ENCODE measurements at regions not wholly inside any gene's neighbourhood (a gene's known extent, or its start where the extent isn't known, plus 50 kb on each side); places are given as distances from the start of the nearest gene placed in this dataset.
A peak's percentile ranks its signal among the peaks of the same experiment; 100 is the strongest.

DNA sequence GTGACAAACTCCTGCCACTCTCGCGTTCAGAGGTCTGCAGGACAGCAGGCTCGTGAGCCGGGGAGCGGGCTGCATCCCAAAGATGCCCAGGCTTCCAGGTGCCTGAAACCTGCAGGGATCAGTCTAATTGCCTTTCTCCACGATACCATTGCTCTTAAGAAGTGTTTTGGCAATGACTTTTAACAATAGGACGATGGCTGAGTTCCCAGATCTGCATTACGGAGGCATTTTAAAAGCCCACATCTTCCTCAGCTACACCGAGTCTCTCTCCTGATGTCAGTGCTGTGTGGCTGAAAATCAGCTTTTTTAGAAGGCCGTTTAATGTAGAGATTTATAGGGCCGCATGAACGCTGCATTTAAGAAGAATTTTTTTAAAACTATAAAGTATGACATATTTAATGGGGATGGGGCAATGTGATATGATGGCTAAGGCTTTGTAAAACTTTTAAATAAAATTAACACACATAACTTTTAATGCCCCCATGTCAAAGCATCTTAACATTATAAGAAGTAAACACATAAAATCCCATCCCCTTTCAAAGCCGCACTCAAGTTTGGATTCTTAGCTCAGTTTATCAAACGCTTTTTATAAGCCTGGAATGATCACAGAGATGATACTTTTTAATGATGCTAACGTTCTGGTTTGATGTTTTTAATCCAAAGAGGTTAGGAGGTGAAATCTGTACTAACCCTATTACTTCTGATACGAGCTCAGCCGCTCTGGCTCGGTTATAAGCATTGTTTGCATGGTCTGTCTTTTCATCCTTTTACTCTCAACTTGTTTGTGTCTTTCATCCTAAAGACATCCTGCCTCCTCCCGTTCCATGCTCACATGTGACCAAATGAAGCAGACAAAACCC, 386.0 kb downstream of the SMOC2 start:
- Histone ChIP-seq H3K36me3 (no peaks in the 10 kb centered on the region), H3K4me3 (no peak overlapping the region), H3K4me1 (no peaks in the 10 kb centered on the region), H3K27me3 (no peaks in the 10 kb centered on the region), H3K9me3 (no peaks in the 10 kb centered on the region), H3K27ac (no peak overlapping the region)
- TF ChIP-seq CTCF (IDR thresholded peaks at IDR 0.05): no peak
- intact Hi-C loops (cut with DNase I): no loop called here
- DNase-seq: no peak
- ATAC-seq: no peak

GRCh38 chr6:168826078-168826390, 385.1 kb downstream of the SMOC2 start:
- no peak for DNase-seq
- intact Hi-C loops (cut with DNase I): no loop called here

DNA sequence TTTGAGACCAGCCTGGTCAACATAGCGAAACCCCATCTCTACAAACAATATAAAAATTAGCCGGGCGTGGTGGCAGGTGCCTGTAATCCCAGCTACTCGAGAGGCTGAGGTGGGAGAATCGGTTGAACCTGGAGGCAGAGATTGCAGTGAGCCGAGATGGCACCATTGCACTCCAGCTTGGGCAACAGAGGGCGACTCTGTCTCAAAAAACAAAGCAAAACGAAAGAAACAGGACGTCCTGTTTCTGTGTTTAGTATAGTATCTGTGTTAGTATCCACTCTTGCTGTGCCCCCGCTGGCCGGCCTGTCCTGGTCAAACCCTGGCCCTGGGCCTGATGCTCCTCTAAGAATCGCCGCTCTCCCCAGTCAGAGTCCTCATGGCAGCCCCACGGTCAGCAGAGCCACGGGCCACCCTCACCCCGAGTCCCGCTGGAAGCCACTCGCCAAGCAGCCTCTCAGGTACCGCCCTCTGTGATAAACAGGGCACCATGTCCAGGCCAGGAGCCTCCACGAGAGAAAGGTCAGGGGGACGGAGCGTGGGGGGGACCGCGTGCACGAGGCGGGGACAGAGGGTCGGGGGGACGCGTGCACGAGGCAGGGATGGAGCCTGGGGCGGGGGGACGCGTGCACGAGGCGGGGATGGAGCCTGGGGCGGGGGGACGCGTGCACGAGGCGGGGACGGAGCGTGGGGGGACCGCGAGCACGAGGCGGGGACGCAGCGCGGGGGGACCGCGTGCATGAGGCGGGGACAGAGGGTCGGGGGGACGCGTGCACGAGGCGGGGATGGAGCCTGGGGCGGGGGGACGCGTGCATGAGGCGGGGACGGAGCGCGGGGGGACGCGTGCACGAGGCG, 384.5 kb downstream of the SMOC2 start:
- ATAC-seq (peak; percentile 14), DNase-seq (no peak)
- Histone ChIP-seq H3K27me3 (no peaks in the 10 kb centered on the region), H3K9me3 (no peaks in the 10 kb centered on the region), H3K4me1 (no peaks in the 10 kb centered on the region), H3K36me3 (no peaks in the 10 kb centered on the region), H3K27ac (no peak overlapping the region), H3K4me3 (no peak overlapping the region)
- intact Hi-C loops (cut with DNase I): no loop called here
- no peak for TF ChIP-seq CTCF (IDR thresholded peaks at IDR 0.05)

More at GRCh38 chr6:168826078-168826390, 385.1 kb downstream of the SMOC2 start:
- peak; percentile 23 for ATAC-seq
- H3K4me1 ChIP-seq: no peaks in the 10 kb centered on the region
- no peaks in the 10 kb centered on the region for H3K9me3 ChIP-seq
- no peak overlapping the region for H3K27ac ChIP-seq
- H3K4me3 ChIP-seq: no peak overlapping the region
- H3K27me3 ChIP-seq: no peaks in the 10 kb centered on the region
- no peaks in the 10 kb centered on the region for H3K36me3 ChIP-seq
- no peak for TF ChIP-seq CTCF (IDR thresholded peaks at IDR 0.05)

GRCh38 chr6:168823397-168824212, 382.6 kb downstream of the SMOC2 start:
- H3K36me3 ChIP-seq: no peaks in the 10 kb centered on the region
- H3K27ac ChIP-seq: no peak overlapping the region
- intact Hi-C loops (cut with DNase I): no loop called here
- DNase-seq (no peak), ATAC-seq (no peak)
- H3K4me1 ChIP-seq: no peaks in the 10 kb centered on the region
- no peaks in the 10 kb centered on the region for H3K9me3 ChIP-seq
- no peaks in the 10 kb centered on the region for H3K27me3 ChIP-seq
- no peak for TF ChIP-seq CTCF (IDR thresholded peaks at IDR 0.05)
- no peak overlapping the region for H3K4me3 ChIP-seq

- Histone ChIP-seq H3K4me3 (no peak overlapping the region), H3K4me1 (no peaks in the 10 kb centered on the region), H3K27ac (no peak overlapping the region), H3K27me3 (no peaks in the 10 kb centered on the region), H3K36me3 (no peaks in the 10 kb centered on the region), H3K9me3 (no peaks in the 10 kb centered on the region)
- intact Hi-C loops (cut with DNase I): no loop called here
- TF ChIP-seq CTCF (IDR thresholded peaks at IDR 0.05): no peak
- DNase-seq: no peak
- ATAC-seq: no peak
These were observed 381.4 kb downstream of the SMOC2 start for GRCh38 chr6:168822376-168822775.
